Esophagus squamous epithelium (tissue), 5 donors: ENCODE measurements at regions not wholly inside any gene's neighbourhood (a gene's known extent, or its start where the extent isn't known, plus 50 kb on each side); places are given as distances from the start of the nearest gene placed in this dataset.

ENCODE experiments used
- DNase-seq: peaks from one replicate; lab custom pipeline; 2025; lab: John Stamatoyannopoulos, UW
- H3K27ac ChIP-seq, 4 donors: fragments of 200-600 bp; sonication (generic); one replicate each; pipeline ENCODE4 v1.5.1; 2016 to 2019; ENCODE audit warnings: mild to moderate bottlenecking in 1 of 4
- H3K27me3 ChIP-seq, 4 donors: fragments of 200-600 bp; sonication (generic); 1 replicate in 3 of 4; 2 replicates in 1 of 4; pipeline versions ENCODE4 v1.5.1 to v1.6.0; 2017 to 2021; ENCODE audit warnings: antibody characterized with exemption in 1 of 4
- H3K36me3 ChIP-seq, 3 donors: fragments of 200-600 bp; sonication (generic); one replicate each; pipeline ENCODE4 v1.5.1; 2016 to 2019
- H3K4me1 ChIP-seq, 3 donors: fragments of 200-600 bp; sonication (generic); one replicate each; pipeline ENCODE4 v1.5.1; 2017 to 2019
- H3K4me3 ChIP-seq, 4 donors: fragments of 200-600 bp; sonication (generic); 1 replicate in 3 of 4; 2 replicates in 1 of 4; pipeline ENCODE4 v1.5.1; 2016 to 2019; ENCODE audit warnings: mild to moderate bottlenecking in 2 of 4, moderate library complexity in 1 of 4
- H3K9me3 ChIP-seq, 3 donors: fragments of 200-600 bp; sonication (generic); one replicate each; pipeline ENCODE4 v1.5.1; 2016 to 2019
- CTCF ChIP-seq, 6 experiments: fragments of 450-650 bp in 4 of 6; fragments of 200-600 bp in 2 of 6; sonication (generic) in 2 of 6; IDR thresholded peaks; one replicate each; pipeline ENCODE4 v1.5.1; 2016 to 2019; ENCODE audit warnings: antibody characterized with exemption in 6 of 6, mild to moderate bottlenecking in 4 of 6, moderate library complexity in 4 of 6
- POLR2A ChIP-seq, 4 donors: fragments of 450-650 bp; IDR thresholded peaks; one replicate each; pipeline ENCODE4 v1.6.1; 2017; ENCODE audit warnings: antibody characterized with exemption in 4 of 4, mild to moderate bottlenecking in 4 of 4, moderate library complexity in 3 of 4
- WGBS, 2 donors: methylation state at CpG; one replicate each; pipeline ENCODE4 v1.1.5; 2018; 5-methylcytosine and 5-hydroxymethylcytosine counted together
- intact Hi-C: fragments of 100-400 bp; cut with DNase I; formaldehyde crosslinking; loops from one replicate; pipeline ENCODE4 v1.15.0; 2022
- donor health status: DM: yes; HTN: yes; CAD: no.

DNA sequence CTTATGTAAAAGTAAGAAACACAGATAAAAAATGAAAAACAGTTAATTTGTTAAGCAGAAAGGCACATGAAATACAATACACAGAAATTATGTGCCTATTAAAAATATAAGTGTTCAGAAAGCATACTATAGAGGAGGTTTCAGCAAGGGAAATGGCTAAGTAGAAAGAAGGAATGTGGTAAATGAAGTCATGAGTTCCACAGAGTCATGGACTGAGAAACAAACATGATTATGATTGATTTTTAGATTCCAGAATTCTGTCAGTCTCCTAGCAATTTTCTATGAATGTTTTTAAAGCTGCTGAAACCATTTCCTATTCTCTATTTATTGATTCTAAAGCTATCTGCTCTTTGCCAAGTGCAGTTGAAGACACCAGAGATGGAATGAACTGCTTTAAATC is 1398.4 kb downstream of the ARAP2 start:
- Histone ChIP-seq H3K4me3 (no peak overlapping the region), H3K4me1 (no peaks in the 10 kb centered on the region), H3K27ac (no peak overlapping the region), H3K9me3 (no peaks in the 10 kb centered on the region), H3K36me3 (no peaks in the 10 kb centered on the region), H3K27me3 (no peaks in the 10 kb centered on the region)
- intact Hi-C loops, result no loop called here
- no peak for DNase-seq
- no peak for TF ChIP-seq POLR2A (IDR thresholded peaks at IDR 0.05)
- no peak for TF ChIP-seq CTCF (IDR thresholded peaks at IDR 0.05)

GRCh38 chr4:34850421-34850820 is 1393.9 kb downstream of the ARAP2 start:
- 59 to 78% methylated on average over 2 of the region's 2 CpGs for WGBS, 2 donors
- no peak overlapping the region for H3K27ac ChIP-seq
- H3K27me3 ChIP-seq, result no peaks in the 10 kb centered on the region
- H3K4me1 ChIP-seq, result no peaks in the 10 kb centered on the region
- no peaks in the 10 kb centered on the region for H3K9me3 ChIP-seq
- H3K4me3 ChIP-seq, result no peak overlapping the region
- no peaks in the 10 kb centered on the region for H3K36me3 ChIP-seq
- TF ChIP-seq POLR2A (IDR thresholded peaks at IDR 0.05), result no peak
- intact Hi-C loops, result no loop called here
- DNase-seq, result no peak

DNA sequence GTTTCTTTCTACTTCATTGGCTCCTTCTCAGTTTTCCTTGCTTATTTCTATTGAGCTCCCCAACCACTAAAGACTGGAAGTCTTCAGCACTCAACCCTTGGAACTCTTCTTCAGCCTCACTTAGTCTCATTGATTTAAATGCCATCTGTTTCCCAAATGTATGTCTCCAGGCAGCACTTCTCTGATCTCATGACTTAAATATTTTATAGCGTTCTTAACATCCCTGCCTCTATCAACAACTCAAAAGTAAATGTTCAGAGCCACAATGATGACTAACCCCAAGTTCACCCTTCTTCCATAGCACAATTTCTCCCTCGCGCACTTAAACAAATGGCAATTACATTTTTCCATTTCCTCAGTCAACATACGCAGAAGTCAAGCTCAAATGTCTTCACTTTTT is 1393.3 kb downstream of the ARAP2 start:
- H3K4me1 ChIP-seq, result no peaks in the 10 kb centered on the region
- no peaks in the 10 kb centered on the region for H3K36me3 ChIP-seq
- TF ChIP-seq CTCF (IDR thresholded peaks at IDR 0.05), result no peak
- no peak for TF ChIP-seq POLR2A (IDR thresholded peaks at IDR 0.05)
- DNase-seq, result no peak
- no peak overlapping the region for H3K27ac ChIP-seq
- H3K9me3 ChIP-seq, result no peaks in the 10 kb centered on the region
- WGBS, 2 donors, result 55 to 80% methylated on average over 3 to 4 of the region's 4 CpGs
- intact Hi-C loops, result no loop called here
- H3K4me3 ChIP-seq, result no peak overlapping the region
- no peaks in the 10 kb centered on the region for H3K27me3 ChIP-seq

DNA sequence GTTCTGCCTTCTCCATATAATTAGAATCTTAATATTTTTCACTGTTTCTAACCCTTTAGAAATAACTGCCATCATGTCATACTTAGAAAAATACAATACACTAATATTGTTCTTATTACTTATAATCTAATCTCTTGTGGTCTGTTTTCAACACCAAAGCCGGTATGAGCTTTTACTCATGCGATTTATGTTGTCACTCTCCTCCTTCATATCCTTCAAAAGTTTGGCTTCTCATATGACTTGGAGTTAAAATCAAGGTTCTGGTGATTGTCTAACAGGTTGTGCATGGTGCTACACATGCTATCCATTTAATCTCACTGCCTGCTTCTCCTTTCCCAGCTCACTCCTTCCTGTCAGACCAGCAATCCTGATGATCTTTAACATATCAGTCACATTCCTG is 1392.9 kb downstream of the ARAP2 start:
- intact Hi-C loops, result no loop called here
- no peak for TF ChIP-seq CTCF (IDR thresholded peaks at IDR 0.05)
- no peak for TF ChIP-seq POLR2A (IDR thresholded peaks at IDR 0.05)
- H3K9me3 ChIP-seq, result no peaks in the 10 kb centered on the region
- H3K4me1 ChIP-seq, result no peaks in the 10 kb centered on the region
- DNase-seq, result no peak
- no peak overlapping the region for H3K27ac ChIP-seq
- 74 to 75% methylated on average over 2 of the region's 2 CpGs for WGBS, 2 donors
- no peaks in the 10 kb centered on the region for H3K36me3 ChIP-seq
- no peak overlapping the region for H3K4me3 ChIP-seq
- no peaks in the 10 kb centered on the region for H3K27me3 ChIP-seq

DNA sequence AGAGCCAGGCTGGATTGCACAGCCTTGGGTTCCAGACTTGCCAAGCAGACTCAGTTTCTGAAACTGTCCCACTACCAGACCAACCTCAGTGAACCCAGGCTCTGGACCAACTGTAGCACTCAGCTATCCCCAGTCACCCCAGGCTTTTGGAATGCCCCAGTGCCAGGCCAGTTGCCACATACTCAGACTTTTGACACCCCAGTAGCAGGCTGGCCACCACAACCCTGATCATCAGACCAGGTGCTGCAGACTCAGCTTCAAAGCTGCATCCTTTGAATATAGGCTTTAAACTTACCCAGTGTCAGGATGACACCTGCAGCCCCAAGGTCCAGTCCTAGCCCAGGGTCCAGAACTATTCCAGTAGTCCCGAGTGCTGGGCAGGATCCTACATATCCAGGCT is 1389.9 kb downstream of the ARAP2 start:
- Histone ChIP-seq H3K27me3 (no peaks in the 10 kb centered on the region), H3K4me1 (no peaks in the 10 kb centered on the region), H3K4me3 (no peak overlapping the region), H3K36me3 (no peaks in the 10 kb centered on the region), H3K9me3 (no peaks in the 10 kb centered on the region), H3K27ac (no peak overlapping the region)
- no peak for DNase-seq
- no CpG with 5 or more reads among the region's 1 CpG for WGBS, 2 donors
- TF ChIP-seq CTCF (IDR thresholded peaks at IDR 0.05) (no peak), POLR2A (IDR thresholded peaks at IDR 0.05) (no peak)
- intact Hi-C loops, result no loop called here

GRCh38 chr4:34861666-34862065 is 1382.6 kb downstream of the ARAP2 start:
- Histone ChIP-seq H3K4me1 (no peaks in the 10 kb centered on the region), H3K27me3 (no peaks in the 10 kb centered on the region), H3K27ac (no peak overlapping the region), H3K9me3 (no peaks in the 10 kb centered on the region), H3K4me3 (no peak overlapping the region), H3K36me3 (no peaks in the 10 kb centered on the region)
- intact Hi-C loops, result no loop called here
- no peak for DNase-seq
- no peak for TF ChIP-seq CTCF (IDR thresholded peaks at IDR 0.05)
- no peak for TF ChIP-seq POLR2A (IDR thresholded peaks at IDR 0.05)
- 26 to 32% methylated on average over 4 of the region's 4 CpGs for WGBS, 2 donors
